H1 (cell line): ENCODE measurements at regions not wholly inside any gene's neighbourhood (a gene's known extent, or its start where the extent isn't known, plus 50 kb on each side); places are given as distances from the start of the nearest gene placed in this dataset.

Source experiments
- CTCF ChIA-PET: fragments of 300-600 bp; sonication (Branson Sonifier 250); formaldehyde crosslinking; loops from one replicate; lab custom pipeline; 2021; ENCODE audit not compliant: partially characterized antibody; lab: Charles Lee
- POLR2A ChIA-PET: fragments of 300-600 bp; sonication (Branson Sonifier 250); formaldehyde crosslinking; loops from one replicate; lab custom pipeline; 2021; ENCODE audit warnings: inconsistent platforms; ENCODE audit not compliant: partially characterized antibody; lab: Charles Lee
- DNase-seq, 2 experiments: peaks; one replicate each; pipeline versions ENCODE4 v3.0.0 to v3.0.0-alpha.2; 2010 to 2022; ENCODE audit warnings: low spot score in 2 of 2, low read depth in 1 of 2, mixed read lengths in 1 of 2
- FAIRE-seq: peaks from 2 replicates; lab custom pipeline; 2011; peaks lifted over from hg19 to GRCh38; lab: Jason Lieb, UNC
- H2AFZ ChIP-seq: 2 replicates; pipeline ENCODE4 v1.8.1; 2012; ENCODE audit warnings: low read length, inconsistent platforms
- H2AK5ac ChIP-seq: 2 replicates; pipeline ENCODE4 v1.6.1; 2013; ENCODE audit warnings: low read depth, low read length
- H2BK120ac ChIP-seq: replicated peaks from 2 replicates; pipeline ENCODE3; 2013; ENCODE audit warnings: low read depth, low read length, inconsistent platforms
- H2BK12ac ChIP-seq: 2 replicates; pipeline ENCODE4 v1.6.1; 2013; ENCODE audit warnings: low read depth, low read length
- H2BK15ac ChIP-seq: 2 replicates; pipeline ENCODE4 v1.6.1; 2013; ENCODE audit warnings: low read length
- H2BK20ac ChIP-seq: 2 replicates; pipeline ENCODE4 v1.6.1; 2013; ENCODE audit warnings: low read length
- H2BK5ac ChIP-seq: 2 replicates; pipeline ENCODE4 v1.6.1; 2013; ENCODE audit warnings: low read depth, low read length
- H3K14ac ChIP-seq: 2 replicates; pipeline ENCODE4 v1.6.1; 2013; ENCODE audit warnings: inconsistent platforms; ENCODE audit not compliant: insufficient read length
- H3K18ac ChIP-seq: 2 replicates; pipeline ENCODE4 v1.6.1; 2013; ENCODE audit warnings: low read length; ENCODE audit errors: extremely low read depth
- H3K23ac ChIP-seq: 2 replicates; pipeline ENCODE4 v1.6.1; 2013; ENCODE audit warnings: inconsistent platforms; ENCODE audit not compliant: insufficient read length
- H3K23me2 ChIP-seq: 2 replicates; pipeline ENCODE4 v1.6.1; 2013; ENCODE audit warnings: low read depth, low read length
- H3K27ac ChIP-seq: 2 replicates; pipeline ENCODE4 v1.6.1; 2011; ENCODE audit warnings: low read depth, low read length, inconsistent platforms
- H3K27me3 ChIP-seq, 4 experiments: replicated peaks in 1 of 4; 1 replicate in 1 of 4; 2 replicates in 3 of 4; pipeline versions ENCODE4 v1.6.1 to v1.8.1; 2011 to 2013; ENCODE audit warnings: low read length in 3 of 4, mild to moderate bottlenecking in 3 of 4, inconsistent platforms in 2 of 4, mixed read lengths in 2 of 4, moderate library complexity in 1 of 4; ENCODE audit not compliant: control insufficient read depth in 3 of 4, insufficient read depth in 3 of 4; ENCODE audit errors: extremely low read depth in 1 of 4
- H3K36me3 ChIP-seq, 4 experiments: 2 replicates each; pipeline versions ENCODE4 v1.6.1 to v1.8.1; 2011 to 2013; ENCODE audit warnings: mild to moderate bottlenecking in 4 of 4, low read length in 3 of 4, moderate library complexity in 2 of 4, control low read depth in 1 of 4, inconsistent platforms in 1 of 4; ENCODE audit not compliant: insufficient read depth in 4 of 4, control insufficient read depth in 2 of 4
- H3K4ac ChIP-seq: replicated peaks from 2 replicates; pipeline ENCODE3; 2013; ENCODE audit warnings: low read length, low read depth, mixed read lengths, inconsistent platforms; ENCODE audit not compliant: insufficient read length
- H3K4me1 ChIP-seq, 4 experiments: replicated peaks in 1 of 4; 1 replicate in 1 of 4; 2 replicates in 3 of 4; pipeline versions ENCODE4 v1.6.1 to v1.8.1; 2011 to 2013; ENCODE audit warnings: low read length in 3 of 4, inconsistent platforms in 2 of 4, mixed read lengths in 1 of 4; ENCODE audit not compliant: insufficient read depth in 4 of 4, control insufficient read depth in 3 of 4
- H3K4me2 ChIP-seq, 2 experiments: 2 replicates each; pipeline versions ENCODE4 v1.6.1 to v1.8.1; 2011 to 2013; ENCODE audit warnings: low read depth in 2 of 2, low read length in 2 of 2, control low read depth in 1 of 2, inconsistent platforms in 1 of 2, mild to moderate bottlenecking in 1 of 2; ENCODE audit not compliant: insufficient read depth in 1 of 2
- H3K4me3 ChIP-seq, 4 experiments: fragments of 200-600, 300-600 bp in 1 of 4; sonication (generic), shearing (Covaris generic), sonication (Bioruptor Twin) in 1 of 4; 2 replicates each; pipeline versions ENCODE4 v1.5.1 to v1.8.1; 2011 to 2016; ENCODE audit warnings: low read length in 4 of 4, low read depth in 3 of 4, control low read depth in 2 of 4, inconsistent platforms in 2 of 4, mild to moderate bottlenecking in 2 of 4, mixed read lengths in 1 of 4, moderate library complexity in 1 of 4; ENCODE audit not compliant: insufficient read depth in 2 of 4; ENCODE audit errors: extremely low read depth in 1 of 4
- H3K56ac ChIP-seq: replicated peaks from 2 replicates; pipeline ENCODE3; 2013; ENCODE audit warnings: low read depth, mild to moderate bottlenecking, mixed read lengths, low read length, inconsistent platforms; ENCODE audit not compliant: insufficient read length
- H3K79me1 ChIP-seq: 2 replicates; pipeline ENCODE4 v1.6.1; 2013; ENCODE audit warnings: low read depth, low read length, control low read depth
- H3K79me2 ChIP-seq, 2 experiments: 2 replicates each; pipeline versions ENCODE4 v1.6.1 to v1.8.1; 2012 to 2013; ENCODE audit warnings: low read length in 2 of 2, mild to moderate bottlenecking in 2 of 2, inconsistent platforms in 1 of 2; ENCODE audit not compliant: insufficient read depth in 2 of 2, control insufficient read depth in 1 of 2
- H3K9ac ChIP-seq, 4 experiments: replicated peaks in 1 of 4; 1 replicate in 1 of 4; 2 replicates in 3 of 4; pipeline versions ENCODE4 v1.6.1 to v1.8.1; 2011 to 2013; ENCODE audit warnings: low read depth in 3 of 4, low read length in 3 of 4, control low read depth in 2 of 4, mild to moderate bottlenecking in 2 of 4, moderate library complexity in 2 of 4, inconsistent platforms in 1 of 4; ENCODE audit errors: extremely low read depth in 1 of 4
- H3K9me3 ChIP-seq, 2 experiments: 2 replicates each; pipeline versions ENCODE4 v1.6.1 to v1.8.1; 2012 to 2013; ENCODE audit warnings: mild to moderate bottlenecking in 2 of 2, moderate library complexity in 2 of 2, control low read depth in 1 of 2, inconsistent platforms in 1 of 2, low read depth in 1 of 2, low read length in 1 of 2, mixed read lengths in 1 of 2; ENCODE audit not compliant: insufficient read depth in 2 of 2
- H4K20me1 ChIP-seq, 2 experiments: replicated peaks in 1 of 2; 2 replicates each; pipeline versions ENCODE3 to v1.8.1; 2011 to 2013; ENCODE audit warnings: inconsistent platforms in 2 of 2, low read length in 2 of 2, mild to moderate bottlenecking in 1 of 2; ENCODE audit not compliant: insufficient read depth in 2 of 2, control insufficient read depth in 1 of 2
- H4K5ac ChIP-seq: 2 replicates; pipeline ENCODE4 v1.6.1; 2013; ENCODE audit warnings: low read length, low read depth, mixed read lengths, inconsistent platforms; ENCODE audit not compliant: insufficient read length
- H4K8ac ChIP-seq: 2 replicates; pipeline ENCODE4 v1.8.0; 2013; ENCODE audit warnings: mild to moderate bottlenecking, moderate library complexity, low read length, inconsistent platforms; ENCODE audit not compliant: insufficient read depth; ENCODE audit errors: extremely low read depth
- H4K91ac ChIP-seq: replicated peaks from 2 replicates; pipeline ENCODE3; 2013; ENCODE audit warnings: low read length, mixed read lengths, inconsistent platforms; ENCODE audit not compliant: insufficient read length
- CHD1 ChIP-seq: IDR thresholded peaks from 2 replicates; pipeline ENCODE4 v1.6.1; 2012; ENCODE audit warnings: low read depth, low read length, improper control_type of control experiment
- MAFK ChIP-seq: IDR thresholded peaks from 2 replicates; pipeline ENCODE4 v1.6.1; 2012; ENCODE audit warnings: low read depth, mild to moderate bottlenecking, improper control_type of control experiment, low read length
- POLR2AphosphoS5 ChIP-seq: IDR thresholded peaks from 2 replicates; pipeline ENCODE4 v1.6.1; 2011; ENCODE audit warnings: low read depth, low read length
- POU5F1 ChIP-seq: IDR thresholded peaks from 2 replicates; pipeline ENCODE4 v1.6.1; 2011; ENCODE audit warnings: low read depth, mild to moderate bottlenecking, low read length, moderate library complexity
- SIN3A ChIP-seq, 2 experiments: IDR thresholded peaks in 1 of 2; conservative IDR thresholded peaks in 1 of 2; 2 replicates each; pipeline ENCODE4 v1.6.1; 2011 to 2012; ENCODE audit warnings: low read length in 2 of 2, improper control_type of control experiment in 1 of 2, low read depth in 1 of 2, mild to moderate bottlenecking in 1 of 2
- TAF7 ChIP-seq: optimal IDR thresholded peaks from 2 replicates; pipeline ENCODE3; 2011; ENCODE audit warnings: low read depth, mild to moderate bottlenecking, inconsistent platforms, low read length, moderate library complexity, borderline replicate concordance
- WGBS, 2 experiments: shearing (Covaris generic) in 1 of 2; methylation state at CpG; one replicate each; pipeline versions ENCODE4 v1.1.6 to v1.1.7; 2013 to 2015; ENCODE audit warnings: low lambda C conversion rate in 2 of 2, mixed read lengths in 2 of 2, inconsistent platforms in 1 of 2, low coverage in 1 of 2, missing lambda C conversion rate in 1 of 2; ENCODE audit not compliant: insufficient replicate concordance in 2 of 2, insufficient coverage in 1 of 2, insufficient read length in 1 of 2; ENCODE audit errors: extremely low coverage in 1 of 2, missing lambda C conversion rate in 1 of 2; 5-methylcytosine and 5-hydroxymethylcytosine counted together
- TF ChIP-seq, protein P1 (sequence below): IDR thresholded peaks from 2 replicates; pipeline ENCODE4 v1.6.1; 2011; ENCODE audit warnings: low read depth, mild to moderate bottlenecking, low read length; ENCODE audit not compliant: insufficient read depth
- TF ChIP-seq, protein P2 (sequence below), 3 experiments: IDR thresholded peaks; 1 replicate in 2 of 3; 2 replicates in 1 of 3; pipeline versions ENCODE4 v1.5.1 to v1.6.1; 2011; ENCODE audit warnings: low read length in 3 of 3, mild to moderate bottlenecking in 3 of 3, inconsistent platforms in 2 of 3, low read depth in 1 of 3, moderate library complexity in 1 of 3; ENCODE audit not compliant: insufficient read depth in 1 of 3; ENCODE audit errors: control extremely low read depth in 1 of 3
- TF ChIP-seq, protein P3 (sequence below): IDR thresholded peaks from 2 replicates; pipeline ENCODE4 v1.6.1; 2012; ENCODE audit warnings: inconsistent platforms

- WGBS, 2 experiments, result 90% methylated on average over 1 of the region's 1 CpG; no CpG with 5 or more reads in 1 of the 2 experiments
- Histone ChIP-seq H2AK5ac (no peak overlapping the region), H3K79me1 (no peaks in the 10 kb centered on the region), H3K4me1 (no peaks in the 10 kb centered on the region), H2BK15ac (no peak overlapping the region), H3K4ac (no peak overlapping the region), H3K9me3 (no peaks in the 10 kb centered on the region), H4K20me1 (no peaks in the 10 kb centered on the region), H3K27me3 (no peaks in the 10 kb centered on the region), H2AFZ (no peak overlapping the region), H3K9ac (no peak overlapping the region), H3K36me3 (no peaks in the 10 kb centered on the region), H3K14ac (no peak overlapping the region), H3K18ac (no peak overlapping the region), H3K23ac (no peak overlapping the region), H4K5ac (no peak overlapping the region), H3K23me2 (no peaks in the 10 kb centered on the region), H3K4me3 (no peak overlapping the region), H2BK120ac (no peak overlapping the region), H4K91ac (no peak overlapping the region), H3K79me2 (no peaks in the 10 kb centered on the region), H3K56ac (no peak overlapping the region), H4K8ac (no peak overlapping the region), H2BK20ac (no peak overlapping the region), H2BK5ac (no peak overlapping the region), H2BK12ac (no peak overlapping the region), H3K4me2 (no peak overlapping the region), H3K27ac (no peak overlapping the region)
- POLR2A ChIA-PET, result no interaction called here
- CTCF ChIA-PET, result no interaction called here
- TF ChIP-seq, protein P1, sequence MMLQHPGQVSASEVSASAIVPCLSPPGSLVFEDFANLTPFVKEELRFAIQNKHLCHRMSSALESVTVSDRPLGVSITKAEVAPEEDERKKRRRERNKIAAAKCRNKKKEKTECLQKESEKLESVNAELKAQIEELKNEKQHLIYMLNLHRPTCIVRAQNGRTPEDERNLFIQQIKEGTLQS, result no peak
- TF ChIP-seq, protein P2, sequence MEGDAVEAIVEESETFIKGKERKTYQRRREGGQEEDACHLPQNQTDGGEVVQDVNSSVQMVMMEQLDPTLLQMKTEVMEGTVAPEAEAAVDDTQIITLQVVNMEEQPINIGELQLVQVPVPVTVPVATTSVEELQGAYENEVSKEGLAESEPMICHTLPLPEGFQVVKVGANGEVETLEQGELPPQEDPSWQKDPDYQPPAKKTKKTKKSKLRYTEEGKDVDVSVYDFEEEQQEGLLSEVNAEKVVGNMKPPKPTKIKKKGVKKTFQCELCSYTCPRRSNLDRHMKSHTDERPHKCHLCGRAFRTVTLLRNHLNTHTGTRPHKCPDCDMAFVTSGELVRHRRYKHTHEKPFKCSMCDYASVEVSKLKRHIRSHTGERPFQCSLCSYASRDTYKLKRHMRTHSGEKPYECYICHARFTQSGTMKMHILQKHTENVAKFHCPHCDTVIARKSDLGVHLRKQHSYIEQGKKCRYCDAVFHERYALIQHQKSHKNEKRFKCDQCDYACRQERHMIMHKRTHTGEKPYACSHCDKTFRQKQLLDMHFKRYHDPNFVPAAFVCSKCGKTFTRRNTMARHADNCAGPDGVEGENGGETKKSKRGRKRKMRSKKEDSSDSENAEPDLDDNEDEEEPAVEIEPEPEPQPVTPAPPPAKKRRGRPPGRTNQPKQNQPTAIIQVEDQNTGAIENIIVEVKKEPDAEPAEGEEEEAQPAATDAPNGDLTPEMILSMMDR (IDR thresholded peaks at IDR 0.05; ENCODE audit: control extremely low read depth in 1 of 3, insufficient read depth in 1 of 3, low read depth in 1 of 3, low read length in 3 of 3), result no peak
- TF ChIP-seq SIN3A (conservative IDR thresholded peaks at IDR 0.05 in 1 of 2, IDR thresholded peaks at IDR 0.05 in 1 of 2; ENCODE audit: low read depth in 1 of 2, low read length in 2 of 2) (no peak), MAFK (no peak), POLR2AphosphoS5 (no peak), TAF7 (no peak), CHD1 (no peak), POU5F1 (no peak)
- TF ChIP-seq, protein P3, sequence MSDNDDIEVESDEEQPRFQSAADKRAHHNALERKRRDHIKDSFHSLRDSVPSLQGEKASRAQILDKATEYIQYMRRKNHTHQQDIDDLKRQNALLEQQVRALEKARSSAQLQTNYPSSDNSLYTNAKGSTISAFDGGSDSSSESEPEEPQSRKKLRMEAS, result no peak
- FAIRE-seq (no peak), DNase-seq (no peak)
Observed at GRCh38 chr4:156538651-156539257, 432.8 kb downstream of the PDGFC start.
